K562 (cell line): ENCODE measurements at regions not wholly inside any gene's neighbourhood (a gene's known extent, or its start where the extent isn't known, plus 50 kb on each side); places are given as distances from the start of the nearest gene placed in this dataset.

Experiments used
- CHCHD3 ChIP-seq: fragments of 250-450 bp; sonication (Bioruptor Pico); IDR thresholded peaks from 2 replicates; pipeline ENCODE4 v2.1.2; 2022; ENCODE audit warnings: mild to moderate bottlenecking
- HDGF ChIP-seq: fragments of 450-650 bp; IDR thresholded peaks from 2 replicates; pipeline ENCODE4 v1.6.1; 2016
- POLR2A ChIP-seq: fragments of 450-650 bp; conservative IDR thresholded peaks from 2 replicates; pipeline ENCODE4 v1.6.1; 2016
- SRSF9 ChIP-seq: fragments of 200-400 bp; formaldehyde crosslinking; IDR thresholded peaks from 2 replicates; pipeline ENCODE4 v1.6.1; 2017; ENCODE audit warnings: low read depth, low read length, borderline replicate concordance
- TGIF2 ChIP-seq: sonication (generic); formaldehyde crosslinking; IDR thresholded peaks from 2 replicates; pipeline ENCODE4 v1.8.1; 2022; ENCODE audit warnings: mild to moderate bottlenecking, missing genetic modification reagents, moderate library complexity
- TF ChIP-seq, protein P1 (sequence below): sonication (generic); formaldehyde crosslinking; IDR thresholded peaks from 2 replicates; pipeline ENCODE4 v1.8.1; 2023; ENCODE audit warnings: mild to moderate bottlenecking, missing genetic modification reagents

DNA sequence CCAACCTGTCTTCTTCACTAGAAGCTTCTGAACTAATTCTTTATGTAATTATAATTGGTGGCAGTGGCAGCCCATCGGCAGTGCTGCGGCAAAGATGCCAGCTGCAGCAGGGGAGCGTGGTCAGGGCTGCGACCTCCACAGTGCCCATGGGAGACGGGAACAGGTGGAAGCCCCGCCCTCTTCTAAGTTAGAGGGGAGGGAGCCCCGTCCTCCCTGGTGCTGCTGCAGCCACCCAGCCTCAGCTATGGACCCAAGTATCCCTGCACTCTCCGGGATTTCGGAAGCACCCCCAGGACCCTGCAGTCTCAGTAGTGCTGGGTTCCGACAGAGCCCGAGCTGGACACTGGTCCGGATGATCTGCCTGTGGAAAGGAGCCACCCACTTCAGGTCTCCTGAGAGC is 117.0 kb upstream of the MBL2 start:
- TF ChIP-seq POLR2A (no peak), CHCHD3 (CRISPR knock-in tag) (no peak), HDGF (no peak), SRSF9 (no peak), TGIF2 (no peak)
- TF ChIP-seq, protein P1, sequence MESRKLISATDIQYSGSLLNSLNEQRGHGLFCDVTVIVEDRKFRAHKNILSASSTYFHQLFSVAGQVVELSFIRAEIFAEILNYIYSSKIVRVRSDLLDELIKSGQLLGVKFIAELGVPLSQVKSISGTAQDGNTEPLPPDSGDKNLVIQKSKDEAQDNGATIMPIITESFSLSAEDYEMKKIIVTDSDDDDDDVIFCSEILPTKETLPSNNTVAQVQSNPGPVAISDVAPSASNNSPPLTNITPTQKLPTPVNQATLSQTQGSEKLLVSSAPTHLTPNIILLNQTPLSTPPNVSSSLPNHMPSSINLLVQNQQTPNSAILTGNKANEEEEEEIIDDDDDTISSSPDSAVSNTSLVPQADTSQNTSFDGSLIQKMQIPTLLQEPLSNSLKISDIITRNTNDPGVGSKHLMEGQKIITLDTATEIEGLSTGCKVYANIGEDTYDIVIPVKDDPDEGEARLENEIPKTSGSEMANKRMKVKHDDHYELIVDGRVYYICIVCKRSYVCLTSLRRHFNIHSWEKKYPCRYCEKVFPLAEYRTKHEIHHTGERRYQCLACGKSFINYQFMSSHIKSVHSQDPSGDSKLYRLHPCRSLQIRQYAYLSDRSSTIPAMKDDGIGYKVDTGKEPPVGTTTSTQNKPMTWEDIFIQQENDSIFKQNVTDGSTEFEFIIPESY: no peak
